ENCODE measurements at regions not wholly inside any gene's neighbourhood (a gene's known extent, or its start where the extent isn't known, plus 50 kb on each side); places are given as distances from the start of the nearest gene placed in this dataset.
"Not testable (repeated sequence)": the region's sequence is repeated elsewhere in the genome, so short reads cannot be mapped to it uniquely, and the experiment has no call there.

- no peak for DNase-seq
These were observed 50.7 kb upstream of the SYNDIG1 start for GRCh38 chr20:24418731-24419130.

- no peak for DNase-seq
These were observed 51.9 kb upstream of the SYNDIG1 start for GRCh38 chr20:24417485-24417884.

GRCh38 chr20:24415444-24415843 is 54.0 kb upstream of the SYNDIG1 start:
- DNase-seq = not testable (repeated sequence)

- DNase-seq = no peak
These were observed 57.6 kb upstream of the SYNDIG1 start for GRCh38 chr20:24411834-24412216.

GRCh38 chr20:24411003-24411833 is 58.2 kb upstream of the SYNDIG1 start:
- no peak for DNase-seq

GRCh38 chr20:24407151-24407550 is 62.3 kb upstream of the SYNDIG1 start:
- no peak for DNase-seq

- DNase-seq = no peak
These were observed 62.7 kb upstream of the SYNDIG1 start for GRCh38 chr20:24406750-24407149.

- no peak for DNase-seq
These were observed 63.2 kb upstream of the SYNDIG1 start for GRCh38 chr20:24406251-24406650.

- no peak for DNase-seq
These were observed 63.6 kb upstream of the SYNDIG1 start for GRCh38 chr20:24405810-24406209.

- no peak for DNase-seq
These were observed 66.0 kb upstream of the SYNDIG1 start for GRCh38 chr20:24403406-24403805.

- DNase-seq = no peak
These were observed 67.2 kb upstream of the SYNDIG1 start for GRCh38 chr20:24402188-24402587.

- no peak for DNase-seq
These were observed 74.3 kb upstream of the SYNDIG1 start for GRCh38 chr20:24395151-24395550.

- no peak for DNase-seq
These were observed 75.5 kb upstream of the SYNDIG1 start for GRCh38 chr20:24393903-24394302.

- no peak for DNase-seq
These were observed 76.8 kb upstream of the SYNDIG1 start for GRCh38 chr20:24392612-24393011.

GRCh38 chr20:24389686-24390085 is 79.7 kb upstream of the SYNDIG1 start:
- DNase-seq = no peak

GRCh38 chr20:24388828-24389380 is 80.5 kb upstream of the SYNDIG1 start:
- DNase-seq = no peak

- no peak for DNase-seq
These were observed 83.9 kb upstream of the SYNDIG1 start for GRCh38 chr20:24385547-24385946.

- no peak for DNase-seq
These were observed 84.6 kb upstream of the SYNDIG1 start for GRCh38 chr20:24384865-24385264.

- DNase-seq = no peak
These were observed 86.7 kb upstream of the SYNDIG1 start for GRCh38 chr20:24382743-24383142.

GRCh38 chr20:24382331-24382730 is 87.1 kb upstream of the SYNDIG1 start:
- DNase-seq = no peak

- no peak for DNase-seq
These were observed 87.5 kb upstream of the SYNDIG1 start for GRCh38 chr20:24381886-24382285.

- no peak for DNase-seq
These were observed 89.9 kb upstream of the SYNDIG1 start for GRCh38 chr20:24379484-24379927.

GRCh38 chr20:24378661-24379483 is 90.6 kb upstream of the SYNDIG1 start:
- DNase-seq = no peak
